Nephron (organoid): ENCODE measurements at regions not wholly inside any gene's neighbourhood (a gene's known extent, or its start where the extent isn't known, plus 50 kb on each side); places are given as distances from the start of the nearest gene placed in this dataset.
"Not testable (repeated sequence)": the region's sequence is repeated elsewhere in the genome, so short reads cannot be mapped to it uniquely, and the experiment has no call there.

ENCODE experiments used
- H3K27ac Mint-ChIP-seq, 3 experiments: 2 replicates each; pipeline ENCODE4 v1.8.0; 2020; ENCODE audit warnings: mixed read lengths in 3 of 3, mild to moderate bottlenecking in 2 of 3, moderate library complexity in 1 of 3
- H3K27me3 Mint-ChIP-seq: 2 replicates; pipeline ENCODE4 v1.8.0; 2021; ENCODE audit warnings: low read depth, mild to moderate bottlenecking, moderate library complexity, mixed read lengths
- H3K36me3 Mint-ChIP-seq: 2 replicates; pipeline ENCODE4 v1.8.0; 2020; ENCODE audit warnings: low read depth, mixed read lengths
- H3K4me1 Mint-ChIP-seq: 2 replicates; pipeline ENCODE4 v1.8.0; 2020; ENCODE audit warnings: mixed read lengths
- H3K4me3 Mint-ChIP-seq, 3 experiments: 2 replicates each; pipeline ENCODE4 v1.8.0; 2020; ENCODE audit warnings: mild to moderate bottlenecking in 3 of 3, mixed read lengths in 3 of 3, moderate library complexity in 2 of 3
- H3K9me3 Mint-ChIP-seq: 2 replicates; pipeline ENCODE4 v1.8.0; 2020; ENCODE audit warnings: mixed read lengths
- CTCF ChIP-seq, 3 experiments: fragments of 200-600 bp; sonication (generic); IDR thresholded peaks; one replicate each; pipeline ENCODE4 v1.5.0; 2021; ENCODE audit warnings: antibody characterized with exemption in 3 of 3; ENCODE audit not compliant: unreplicated experiment in 3 of 3

GRCh38 chr13:56563663-56564062, 577.1 kb upstream of the PRR20A start:
- Mint-ChIP-seq H3K27me3 (no peaks in the 10 kb centered on the region), H3K36me3 (no peaks in the 10 kb centered on the region)

GRCh38 chr13:56586976-56587375, 553.7 kb upstream of the PRR20A start:
- no peak for TF ChIP-seq CTCF (IDR thresholded peaks at IDR 0.05; ENCODE audit: unreplicated experiment in 3 of 3)
- H3K27me3 Mint-ChIP-seq, result no peaks in the 10 kb centered on the region
- H3K27ac Mint-ChIP-seq, result no peak overlapping the region
- H3K36me3 Mint-ChIP-seq, result no peaks in the 10 kb centered on the region
- H3K4me1 Mint-ChIP-seq, result no peaks in the 10 kb centered on the region
- H3K9me3 Mint-ChIP-seq, result peaks cover 3% of the 10 kb centered on the region
- no peak overlapping the region for H3K4me3 Mint-ChIP-seq

More at GRCh38 chr13:56563663-56564062, 577.1 kb upstream of the PRR20A start:
- Mint-ChIP-seq H3K27ac (no peak overlapping the region), H3K4me3 (no peak overlapping the region), H3K9me3 (no peaks in the 10 kb centered on the region), H3K4me1 (no peaks in the 10 kb centered on the region)
- TF ChIP-seq CTCF (IDR thresholded peaks at IDR 0.05; ENCODE audit: unreplicated experiment in 3 of 3), result no peak

GRCh38 chr13:56615572-56615971, 525.1 kb upstream of the PRR20A start:
- no peak for TF ChIP-seq CTCF (IDR thresholded peaks at IDR 0.05; ENCODE audit: unreplicated experiment in 3 of 3)
- Mint-ChIP-seq H3K36me3 (no peaks in the 10 kb centered on the region), H3K4me3 (no peak overlapping the region), H3K27me3 (no peaks in the 10 kb centered on the region), H3K9me3 (no peaks in the 10 kb centered on the region), H3K27ac (no peak overlapping the region), H3K4me1 (no peaks in the 10 kb centered on the region)

- Mint-ChIP-seq H3K4me1 (no peaks in the 10 kb centered on the region), H3K27ac (no peak overlapping the region), H3K9me3 (peaks cover 21% of the 10 kb centered on the region), H3K36me3 (no peaks in the 10 kb centered on the region), H3K4me3 (no peak overlapping the region), H3K27me3 (no peaks in the 10 kb centered on the region)
- no peak for TF ChIP-seq CTCF (IDR thresholded peaks at IDR 0.05; ENCODE audit: unreplicated experiment in 3 of 3)
Measured at GRCh38 chr13:56622840-56623239, 517.9 kb upstream of the PRR20A start.

GRCh38 chr13:56628886-56629285, 511.8 kb upstream of the PRR20A start:
- H3K27me3 Mint-ChIP-seq, H3K36me3 Mint-ChIP-seq, H3K27ac Mint-ChIP-seq, H3K4me3 Mint-ChIP-seq, H3K4me1 Mint-ChIP-seq: not testable (repeated sequence)
- peaks cover 42% of the 10 kb centered on the region for H3K9me3 Mint-ChIP-seq

GRCh38 chr13:56631060-56631459, 509.7 kb upstream of the PRR20A start:
- H3K4me3 Mint-ChIP-seq, H3K4me1 Mint-ChIP-seq, H3K36me3 Mint-ChIP-seq, H3K27ac Mint-ChIP-seq, H3K27me3 Mint-ChIP-seq: not testable (repeated sequence)
- peaks cover 37% of the 10 kb centered on the region for H3K9me3 Mint-ChIP-seq

- no peaks in the 10 kb centered on the region for H3K4me1 Mint-ChIP-seq
- H3K36me3 Mint-ChIP-seq, result no peaks in the 10 kb centered on the region
- peaks cover 5% of the 10 kb centered on the region for H3K9me3 Mint-ChIP-seq
- H3K27me3 Mint-ChIP-seq, result no peaks in the 10 kb centered on the region
- no peak overlapping the region for H3K4me3 Mint-ChIP-seq
- no peak for TF ChIP-seq CTCF (IDR thresholded peaks at IDR 0.05; ENCODE audit: unreplicated experiment in 3 of 3)
- no peak overlapping the region for H3K27ac Mint-ChIP-seq
Measured at GRCh38 chr13:56653043-56653442, 487.7 kb upstream of the PRR20A start.
